ENCODE measurements at regions not wholly inside any gene's neighbourhood (a gene's known extent, or its start where the extent isn't known, plus 50 kb on each side); places are given as distances from the start of the nearest gene placed in this dataset.

- no peaks in the 10 kb centered on the region for H3K9me3 ChIP-seq
- H3K4me1 ChIP-seq (ENCODE audit: insufficient read depth) = no peaks in the 10 kb centered on the region
- no peak for DNase-seq
- H3K27me3 ChIP-seq = no peaks in the 10 kb centered on the region
- H3K36me3 ChIP-seq = no peaks in the 10 kb centered on the region
- intact Hi-C loops (cut with DNase I) = no loop called here
- TF ChIP-seq EP300 (IDR thresholded peaks at IDR 0.05) = no peak
- TF ChIP-seq CTCF (IDR thresholded peaks at IDR 0.05) = no peak
- H3K4me3 ChIP-seq = no peak overlapping the region
- WGBS, 3 donors = 60 to 72% (median 70%) methylated on average over 7 of the region's 7 CpGs
- H3K27ac ChIP-seq = no peak overlapping the region
Measured at GRCh38 chr20:24102290-24102689, 113.7 kb upstream of the GGTLC1 start.

- Histone ChIP-seq H3K27me3 (no peaks in the 10 kb centered on the region), H3K36me3 (no peaks in the 10 kb centered on the region), H3K4me3 (no peak overlapping the region), H3K27ac (no peak overlapping the region), H3K9me3 (no peaks in the 10 kb centered on the region), H3K4me1 (ENCODE audit: insufficient read depth) (peaks cover 3% of the 10 kb centered on the region)
- peak in 1 of 5 donors; percentile 26 for DNase-seq
- 33 to 35% (median 34%) methylated on average over 5 of the region's 5 CpGs for WGBS, 3 donors
- TF ChIP-seq EP300 (IDR thresholded peaks at IDR 0.05) = no peak
- no peak for TF ChIP-seq POLR2A (IDR thresholded peaks at IDR 0.05)
- TF ChIP-seq CTCF (IDR thresholded peaks at IDR 0.05) = peak in 1 of 3 donors; percentile 39
- intact Hi-C loops (cut with DNase I) = no loop called here
Measured at GRCh38 chr20:24100370-24101011, 111.9 kb upstream of the GGTLC1 start.

DNA sequence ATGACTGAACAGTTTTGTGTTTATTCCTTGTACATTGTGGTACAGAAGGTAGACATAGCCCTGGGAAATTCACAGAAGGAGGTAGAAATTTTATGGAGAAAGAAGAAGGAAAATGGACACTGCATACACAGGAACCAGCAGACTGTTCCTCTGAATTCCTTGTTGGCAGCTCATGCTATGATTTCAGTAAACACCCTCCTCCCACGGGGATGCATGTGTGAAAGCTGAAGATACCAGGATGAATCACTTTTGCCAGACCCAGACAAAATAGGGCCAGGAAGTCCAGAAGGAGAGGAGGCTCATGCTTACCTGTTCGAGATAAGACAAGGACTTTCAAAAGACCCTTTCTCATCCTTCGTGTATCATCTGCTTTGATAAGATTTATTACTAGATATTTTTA is 110.3 kb upstream of the GGTLC1 start:
- 9 to 18% (median 10%) methylated on average over 3 of the region's 3 CpGs for WGBS, 3 donors
- Histone ChIP-seq H3K27me3 (no peaks in the 10 kb centered on the region), H3K36me3 (no peaks in the 10 kb centered on the region), H3K9me3 (no peaks in the 10 kb centered on the region), H3K4me3 (no peak overlapping the region), H3K27ac (no peak overlapping the region), H3K4me1 (ENCODE audit: insufficient read depth) (peaks cover 3% of the 10 kb centered on the region)
- TF ChIP-seq CTCF (IDR thresholded peaks at IDR 0.05) (no peak), POLR2A (IDR thresholded peaks at IDR 0.05) (no peak), EP300 (IDR thresholded peaks at IDR 0.05) (no peak)
- DNase-seq = peak in 1 of 5 donors; percentile 28
- intact Hi-C loops (cut with DNase I) = no loop called here

- Histone ChIP-seq H3K9me3 (no peaks in the 10 kb centered on the region), H3K36me3 (no peaks in the 10 kb centered on the region), H3K27me3 (no peaks in the 10 kb centered on the region), H3K4me1 (ENCODE audit: insufficient read depth) (peaks cover 3% of the 10 kb centered on the region), H3K4me3 (no peak overlapping the region), H3K27ac (no peak overlapping the region)
- TF ChIP-seq CTCF (IDR thresholded peaks at IDR 0.05) (no peak), EP300 (IDR thresholded peaks at IDR 0.05) (no peak), POLR2A (IDR thresholded peaks at IDR 0.05) (no peak)
- WGBS, 3 donors = 95 to 96% (median 95%) methylated on average over 6 of the region's 6 CpGs
- no peak for DNase-seq
- intact Hi-C loops (cut with DNase I) = no loop called here
Measured at GRCh38 chr20:24097506-24098245, 109.1 kb upstream of the GGTLC1 start.
